HG03432 (cell line): ENCODE measurements at regions not wholly inside any gene's neighbourhood (a gene's known extent, or its start where the extent isn't known, plus 50 kb on each side); places are given as distances from the start of the nearest gene placed in this dataset.
"Not testable (repeated sequence)": the region's sequence is repeated elsewhere in the genome, so short reads cannot be mapped to it uniquely, and the experiment has no call there.

Experiments
- ATAC-seq: cut with Tn5 transposase; IDR thresholded peaks from one replicate; pipeline ENCODE4 v1.9.1; 2021; ENCODE audit warnings: mild to moderate bottlenecking, moderate library complexity; ENCODE audit not compliant: unreplicated experiment

- no peak for ATAC-seq
These were observed 314.2 kb upstream of the RGS6 start for GRCh38 chr14:71618047-71618446.

- no peak for ATAC-seq
These were observed 313.5 kb upstream of the RGS6 start for GRCh38 chr14:71618716-71619115.

- no peak for ATAC-seq
These were observed 312.8 kb upstream of the RGS6 start for GRCh38 chr14:71619472-71619871.

- ATAC-seq, result no peak
These were observed 311.8 kb upstream of the RGS6 start for GRCh38 chr14:71620401-71620800.

GRCh38 chr14:71621276-71621675 is 311.0 kb upstream of the RGS6 start:
- ATAC-seq, result no peak

GRCh38 chr14:71621980-71622605 is 310.1 kb upstream of the RGS6 start:
- no peak for ATAC-seq

- ATAC-seq, result no peak
These were observed 308.3 kb upstream of the RGS6 start for GRCh38 chr14:71623939-71624338.

GRCh38 chr14:71625175-71625574 is 307.1 kb upstream of the RGS6 start:
- ATAC-seq, result no peak

GRCh38 chr14:71625891-71626701 is 306.1 kb upstream of the RGS6 start:
- ATAC-seq, result no peak

GRCh38 chr14:71628433-71628832 is 303.8 kb upstream of the RGS6 start:
- no peak for ATAC-seq

- ATAC-seq, result no peak
These were observed 303.0 kb upstream of the RGS6 start for GRCh38 chr14:71629250-71629649.

GRCh38 chr14:71629765-71630492 is 302.3 kb upstream of the RGS6 start:
- no peak for ATAC-seq

- not testable (repeated sequence) for ATAC-seq
These were observed 301.2 kb upstream of the RGS6 start for GRCh38 chr14:71631030-71631429.

GRCh38 chr14:71632440-71632946 is 299.7 kb upstream of the RGS6 start:
- ATAC-seq, result no peak

- no peak for ATAC-seq
These were observed 296.2 kb upstream of the RGS6 start for GRCh38 chr14:71636076-71636475.

- ATAC-seq, result no peak
These were observed 295.3 kb upstream of the RGS6 start for GRCh38 chr14:71636820-71637471.

- no peak for ATAC-seq
These were observed 293.6 kb upstream of the RGS6 start for GRCh38 chr14:71638523-71639196.

GRCh38 chr14:71642715-71643114 is 289.5 kb upstream of the RGS6 start:
- no peak for ATAC-seq

- no peak for ATAC-seq
These were observed 286.6 kb upstream of the RGS6 start for GRCh38 chr14:71645656-71646055.

GRCh38 chr14:71646518-71646917 is 285.7 kb upstream of the RGS6 start:
- no peak for ATAC-seq
